T-helper 1 cell treated with Interleukin-12 subunit alpha and Interleukin-12 subunit beta and Interleukin-4 antibody, amounts not matched to agents 30 μg/mL and 1 μg/mL, for 36 hours (primary cell): ENCODE measurements at regions not wholly inside any gene's neighbourhood (a gene's known extent, or its start where the extent isn't known, plus 50 kb on each side); places are given as distances from the start of the nearest gene placed in this dataset.

Experiments used
- H3K27ac Mint-ChIP-seq: one replicate; pipeline ENCODE4 v1.8.0; 2021; ENCODE audit warnings: mild to moderate bottlenecking, mixed read lengths
- H3K27me3 Mint-ChIP-seq: one replicate; pipeline ENCODE4 v1.8.0; 2021; ENCODE audit warnings: low read depth, mixed read lengths
- H3K36me3 Mint-ChIP-seq: one replicate; pipeline ENCODE4 v1.8.0; 2021; ENCODE audit warnings: low read depth, mixed read lengths
- H3K4me1 Mint-ChIP-seq: one replicate; pipeline ENCODE4 v1.8.0; 2021; ENCODE audit warnings: low read depth, mixed read lengths
- H3K4me3 Mint-ChIP-seq: one replicate; pipeline ENCODE4 v1.8.0; 2021; ENCODE audit warnings: mild to moderate bottlenecking, moderate library complexity, mixed read lengths
- H3K9me3 Mint-ChIP-seq: one replicate; pipeline ENCODE4 v1.8.0; 2021; ENCODE audit warnings: mixed read lengths

GRCh38 chr4:10178763-10179162 lies 62.2 kb upstream of the WDR1 start:
- Mint-ChIP-seq H3K4me1 (peaks cover 37% of the 10 kb centered on the region), H3K4me3 (no peak overlapping the region), H3K9me3 (peaks cover 26% of the 10 kb centered on the region), H3K27ac (no peak overlapping the region), H3K27me3 (no peaks in the 10 kb centered on the region), H3K36me3 (peaks cover 26% of the 10 kb centered on the region)

GRCh38 chr4:10175626-10176025 lies 59.0 kb upstream of the WDR1 start:
- H3K36me3 Mint-ChIP-seq: peaks cover 7% of the 10 kb centered on the region
- peaks cover 8% of the 10 kb centered on the region for H3K9me3 Mint-ChIP-seq
- no peak overlapping the region for H3K27ac Mint-ChIP-seq
- H3K4me3 Mint-ChIP-seq: no peak overlapping the region
- peaks cover 3% of the 10 kb centered on the region for H3K27me3 Mint-ChIP-seq
- H3K4me1 Mint-ChIP-seq: peaks cover 8% of the 10 kb centered on the region

DNA sequence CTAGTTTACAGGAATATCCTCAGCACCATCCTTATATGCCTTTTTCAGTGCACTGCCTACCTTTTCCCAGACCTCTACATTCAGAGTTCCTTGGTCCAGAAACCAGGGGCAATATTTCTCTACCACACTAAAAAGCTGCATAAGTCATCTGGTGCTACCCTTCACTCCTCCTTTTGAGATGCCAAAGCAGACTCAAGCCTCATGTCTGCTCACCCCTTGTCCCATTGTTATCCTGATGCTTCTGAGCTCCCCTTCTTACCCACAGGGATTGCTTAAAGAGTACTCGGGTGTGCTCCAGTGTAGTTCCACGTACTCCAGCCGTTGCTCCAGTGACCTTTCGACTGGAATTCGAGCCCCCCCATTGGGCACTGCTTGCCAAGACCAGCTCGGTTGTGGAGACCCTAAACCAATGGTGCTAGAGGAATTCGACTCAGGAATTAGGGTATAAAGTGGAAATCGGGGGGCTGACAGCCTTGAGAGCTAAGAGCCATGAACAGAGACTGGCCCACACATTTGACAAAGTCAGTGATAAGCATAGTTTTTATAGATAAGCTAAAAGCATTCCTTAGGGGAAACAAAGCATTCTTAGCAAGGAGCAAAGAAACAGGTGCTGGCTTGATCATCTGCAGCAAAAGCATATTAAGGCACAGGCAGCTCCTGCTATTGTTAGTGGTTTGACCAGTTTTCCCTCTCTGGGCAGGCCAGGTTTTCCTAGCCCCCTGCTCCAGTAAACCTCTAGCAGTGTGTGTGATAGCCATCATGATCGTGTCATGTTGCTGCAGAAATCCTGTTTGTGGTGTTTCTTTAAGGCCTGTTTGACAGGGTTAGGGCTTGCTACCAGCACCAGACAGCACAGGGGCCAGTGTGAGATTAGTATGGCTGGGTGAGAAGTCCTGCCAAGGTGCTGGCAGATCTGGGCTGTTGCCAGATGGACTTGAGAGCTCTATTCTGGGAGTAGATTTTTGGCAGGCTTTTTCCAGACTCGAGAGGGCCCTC lies 57.5 kb upstream of the WDR1 start:
- Mint-ChIP-seq H3K9me3 (no peaks in the 10 kb centered on the region), H3K4me3 (no peak overlapping the region)

GRCh38 chr4:10173037-10173753 lies 56.6 kb upstream of the WDR1 start:
- Mint-ChIP-seq H3K27ac (no peak overlapping the region), H3K36me3 (no peaks in the 10 kb centered on the region), H3K27me3 (peaks cover 10% of the 10 kb centered on the region), H3K4me3 (no peak overlapping the region), H3K9me3 (no peaks in the 10 kb centered on the region), H3K4me1 (no peaks in the 10 kb centered on the region)

More for the DNA sequence above, 57.5 kb upstream of the WDR1 start:
- Mint-ChIP-seq H3K36me3 (no peaks in the 10 kb centered on the region), H3K27ac (no peak overlapping the region), H3K27me3 (peaks cover 8% of the 10 kb centered on the region), H3K4me1 (no peaks in the 10 kb centered on the region)

- H3K36me3 Mint-ChIP-seq: no peaks in the 10 kb centered on the region
- no peak overlapping the region for H3K4me3 Mint-ChIP-seq
- no peaks in the 10 kb centered on the region for H3K9me3 Mint-ChIP-seq
- H3K27ac Mint-ChIP-seq: no peak overlapping the region
- no peaks in the 10 kb centered on the region for H3K4me1 Mint-ChIP-seq
- peaks cover 10% of the 10 kb centered on the region for H3K27me3 Mint-ChIP-seq
Measured at GRCh38 chr4:10172278-10172921, 55.8 kb upstream of the WDR1 start.

DNA sequence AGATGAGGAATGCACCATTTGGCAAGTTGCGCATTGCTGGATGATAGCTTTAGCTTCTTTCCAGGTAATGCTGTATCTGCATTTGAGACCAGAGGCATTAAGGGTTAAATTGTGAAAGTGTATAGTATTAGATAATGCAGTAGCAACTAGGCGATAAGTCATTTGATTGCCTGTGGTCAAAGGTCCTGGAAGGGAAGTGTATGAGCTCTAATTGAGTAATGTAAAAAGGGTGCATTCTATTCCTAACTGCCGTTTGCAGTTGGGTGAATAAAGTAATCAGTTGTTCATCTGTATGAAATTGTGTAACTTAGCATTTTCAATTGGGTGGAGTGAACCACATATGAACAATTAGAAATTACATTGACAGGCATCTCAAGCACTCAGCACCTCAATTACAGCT lies 54.5 kb upstream of the WDR1 start:
- Mint-ChIP-seq H3K27me3 (peaks cover 10% of the 10 kb centered on the region), H3K4me3 (no peak overlapping the region), H3K4me1 (no peaks in the 10 kb centered on the region), H3K27ac (no peak overlapping the region), H3K36me3 (no peaks in the 10 kb centered on the region), H3K9me3 (no peaks in the 10 kb centered on the region)

DNA sequence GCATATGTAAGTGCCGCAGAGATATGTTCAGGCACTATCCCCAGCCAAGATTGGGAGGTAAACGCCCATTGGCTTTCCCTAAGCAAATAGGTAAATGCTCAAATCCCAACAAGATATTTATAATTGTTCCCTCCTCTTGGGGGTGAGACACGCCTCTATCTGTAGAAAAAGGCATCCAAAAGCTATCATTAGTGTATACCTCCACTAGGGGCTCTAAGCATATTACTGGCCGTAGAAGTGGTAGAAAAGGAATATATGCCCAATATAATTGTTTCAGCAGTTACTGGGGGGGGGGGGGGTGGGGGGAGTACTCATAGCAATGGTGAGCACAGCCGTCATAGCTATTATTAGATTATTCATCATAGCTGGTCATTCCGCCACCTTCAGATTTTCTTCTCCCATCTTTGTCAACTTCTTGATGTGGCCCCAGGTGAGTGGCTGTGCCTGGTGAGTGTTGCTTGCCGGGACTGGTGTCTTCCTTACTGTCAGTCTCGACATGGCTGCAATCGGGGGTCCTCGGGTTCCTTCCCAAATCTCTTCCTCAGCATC lies 53.3 kb upstream of the WDR1 start:
- Mint-ChIP-seq H3K4me3 (no peak overlapping the region), H3K27ac (no peak overlapping the region), H3K4me1 (no peaks in the 10 kb centered on the region), H3K27me3 (peaks cover 10% of the 10 kb centered on the region), H3K9me3 (no peaks in the 10 kb centered on the region), H3K36me3 (no peaks in the 10 kb centered on the region)

DNA sequence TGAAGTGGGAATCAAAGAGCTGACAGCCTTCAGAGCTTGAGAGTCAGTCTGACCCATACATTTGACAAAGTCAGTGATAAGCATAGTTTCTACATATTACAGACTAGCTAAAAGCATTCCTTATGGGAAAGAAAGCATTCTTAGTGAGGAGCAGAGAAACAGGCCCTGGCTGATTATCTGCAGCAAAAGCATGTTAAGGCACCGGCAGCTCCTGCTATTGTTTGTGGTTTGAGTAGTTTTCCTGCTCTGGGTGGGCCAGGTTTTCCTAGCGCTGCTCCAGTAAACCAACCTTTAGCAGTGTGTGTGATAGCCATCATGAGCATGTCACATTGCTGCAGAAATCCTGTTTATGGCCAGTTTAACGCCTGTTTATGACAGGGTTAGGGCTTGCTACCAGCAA lies 51.6 kb upstream of the WDR1 start:
- Mint-ChIP-seq H3K27me3 (peaks cover 10% of the 10 kb centered on the region), H3K4me1 (peaks cover 3% of the 10 kb centered on the region), H3K9me3 (no peaks in the 10 kb centered on the region), H3K27ac (no peak overlapping the region), H3K4me3 (no peak overlapping the region), H3K36me3 (no peaks in the 10 kb centered on the region)

DNA sequence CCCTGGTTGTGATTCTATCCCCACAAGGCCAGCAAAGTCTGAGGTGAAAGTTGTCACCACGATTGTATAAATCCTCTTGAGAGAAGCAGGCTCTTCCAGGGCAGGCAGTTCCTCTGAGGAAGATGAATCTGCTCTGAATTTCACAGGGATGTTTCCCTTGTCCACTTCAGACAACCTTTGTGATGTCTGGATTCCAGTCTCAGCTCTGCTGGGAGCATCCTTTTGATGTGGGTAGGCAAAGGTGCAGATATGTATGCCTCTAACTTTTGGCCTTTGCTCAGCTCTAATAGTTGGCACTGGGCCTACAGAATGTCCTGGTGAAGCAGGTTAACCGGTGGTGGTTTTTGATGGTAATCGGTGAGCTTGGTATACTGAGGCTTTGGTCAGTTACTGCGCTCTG lies 50.6 kb upstream of the WDR1 start:
- Mint-ChIP-seq H3K4me3 (no peak overlapping the region), H3K27me3 (peaks cover 10% of the 10 kb centered on the region), H3K27ac (no peak overlapping the region), H3K4me1 (peaks cover 7% of the 10 kb centered on the region), H3K36me3 (no peaks in the 10 kb centered on the region), H3K9me3 (no peaks in the 10 kb centered on the region)
